ENCODE measurements at regions not wholly inside any gene's neighbourhood (a gene's known extent, or its start where the extent isn't known, plus 50 kb on each side); places are given as distances from the start of the nearest gene placed in this dataset.

DNA sequence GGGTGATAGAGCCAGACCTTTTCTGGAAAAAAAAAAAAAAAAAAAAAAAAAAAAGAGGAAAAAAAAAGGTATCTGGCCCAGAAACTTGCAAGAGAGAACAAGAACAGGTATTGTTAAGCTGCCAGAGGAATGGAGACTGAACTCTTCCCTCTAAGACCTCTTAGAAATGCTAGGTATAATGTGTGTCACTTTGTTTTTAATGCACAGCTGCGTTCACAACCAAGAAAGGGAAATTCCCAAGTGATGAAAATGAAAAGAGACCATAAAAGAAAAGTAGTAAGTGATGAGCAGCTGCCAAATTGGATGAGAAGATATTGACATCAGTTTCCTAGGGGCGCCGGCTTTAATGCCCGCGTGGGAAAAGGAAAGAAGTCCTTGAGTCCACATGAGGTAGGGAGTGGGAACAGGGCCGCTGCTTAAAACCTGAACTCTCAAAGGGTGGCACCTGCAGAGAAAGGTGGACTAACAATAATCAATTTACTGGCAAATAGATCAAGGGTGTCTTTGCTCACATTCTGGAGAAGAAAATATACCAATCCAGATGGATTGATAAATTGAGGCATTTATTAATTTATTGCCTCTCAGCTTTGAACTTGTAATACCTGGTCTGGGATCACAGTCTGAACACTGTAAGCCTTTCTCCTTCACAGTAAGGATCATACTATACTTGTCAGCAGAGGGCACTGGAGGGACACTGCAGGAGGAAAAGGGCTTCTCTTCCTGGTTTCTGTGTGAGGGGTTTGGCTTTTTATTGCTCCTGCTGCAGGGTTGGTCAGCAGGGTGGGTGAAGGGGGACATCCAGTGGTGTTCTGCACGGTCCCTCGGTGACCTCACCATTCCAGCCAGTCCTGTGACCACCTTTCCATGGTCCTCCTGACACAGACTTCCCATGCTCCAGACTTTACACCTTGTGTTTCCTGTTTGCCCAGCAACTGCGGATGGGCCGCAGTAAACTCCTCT lies 131.6 kb downstream of the AQP9 start:
- peak; percentile 60 for DNase-seq (ENCODE audit: low read depth)

GRCh38 chr15:58271410-58271809 lies 133.2 kb downstream of the AQP9 start:
- no peak for DNase-seq (ENCODE audit: low read depth)

DNA sequence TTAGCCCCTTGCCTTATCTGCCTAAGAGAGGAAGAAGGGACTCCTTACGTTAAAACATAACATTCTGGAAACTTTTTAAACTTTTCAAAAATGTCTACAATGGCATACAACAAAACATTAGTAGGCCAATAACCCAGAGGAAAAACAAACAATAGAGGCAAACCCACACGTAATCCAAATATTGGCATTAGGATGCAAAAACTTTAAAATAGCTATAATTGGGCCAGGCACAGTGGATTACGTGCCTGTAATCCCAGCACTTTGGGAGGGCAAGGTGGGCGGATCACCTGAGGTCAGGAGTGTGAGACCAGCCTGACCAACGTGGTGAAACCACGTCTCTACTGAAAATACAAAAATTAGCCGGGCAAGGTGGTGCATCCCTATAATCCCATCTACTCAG lies 134.9 kb downstream of the AQP9 start:
- no peak for DNase-seq (ENCODE audit: low read depth)

DNA sequence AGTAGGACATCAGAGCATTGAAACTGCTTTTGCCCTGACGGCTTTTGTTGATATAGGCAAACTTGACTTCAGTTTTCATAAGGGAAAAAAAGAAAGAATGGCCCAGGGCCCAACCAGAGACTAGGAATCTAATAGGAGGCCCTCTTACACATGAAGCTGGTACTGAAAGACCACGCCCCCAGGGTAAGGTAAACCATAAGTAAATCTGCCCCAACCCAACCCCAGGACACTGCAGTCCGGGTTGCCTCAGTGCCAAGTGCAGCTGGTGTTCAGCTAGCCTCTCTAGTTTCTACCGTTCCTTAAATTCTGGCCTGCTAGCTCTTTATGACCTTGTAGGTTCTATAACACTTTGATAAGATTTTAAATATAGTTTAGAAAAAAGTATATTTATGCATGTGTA lies 136.7 kb downstream of the AQP9 start:
- no peak for DNase-seq (ENCODE audit: low read depth)

DNA sequence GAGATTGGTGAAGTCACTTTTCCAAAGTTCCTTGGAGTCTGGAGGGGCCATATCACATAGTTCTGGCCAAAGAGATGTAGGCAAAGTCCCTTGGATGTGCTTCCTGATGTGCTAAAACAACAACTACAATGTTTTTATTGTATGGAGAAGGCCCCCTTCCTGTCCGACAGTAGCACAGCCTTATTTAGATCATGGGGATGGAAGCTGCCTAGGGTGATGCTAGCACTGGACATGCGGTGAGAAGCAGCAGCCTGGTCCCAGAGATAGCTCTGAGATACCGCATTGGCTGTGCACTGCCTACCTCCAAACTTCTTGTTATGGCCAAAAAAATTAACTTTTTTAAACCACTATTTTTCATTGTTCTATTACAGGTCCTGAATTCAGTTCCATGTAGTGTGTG lies 137.6 kb downstream of the AQP9 start:
- no peak for DNase-seq (ENCODE audit: low read depth)

- no peak for DNase-seq (ENCODE audit: low read depth)
Measured at GRCh38 chr15:58276924-58277323, 138.7 kb downstream of the AQP9 start.

DNA sequence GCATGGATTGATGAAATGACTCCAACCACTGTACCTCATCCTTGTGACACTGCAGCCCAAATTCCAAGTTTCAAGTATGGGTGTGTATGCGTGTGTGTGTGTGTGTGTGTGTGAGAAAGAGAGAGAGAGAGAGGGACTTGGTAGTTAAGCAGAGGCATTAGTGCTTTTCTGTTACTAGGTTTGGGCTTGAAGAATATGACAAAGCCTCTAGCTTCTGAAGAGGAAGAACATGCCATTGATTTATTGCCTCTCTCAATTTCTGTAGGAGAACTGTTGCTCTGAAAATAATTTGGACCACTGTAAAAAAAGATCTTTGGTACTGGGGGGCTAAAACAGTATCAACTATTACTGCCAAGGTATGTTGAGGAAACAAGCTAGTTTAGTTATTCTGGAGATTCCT lies 139.2 kb downstream of the AQP9 start:
- no peak for DNase-seq (ENCODE audit: low read depth)

DNA sequence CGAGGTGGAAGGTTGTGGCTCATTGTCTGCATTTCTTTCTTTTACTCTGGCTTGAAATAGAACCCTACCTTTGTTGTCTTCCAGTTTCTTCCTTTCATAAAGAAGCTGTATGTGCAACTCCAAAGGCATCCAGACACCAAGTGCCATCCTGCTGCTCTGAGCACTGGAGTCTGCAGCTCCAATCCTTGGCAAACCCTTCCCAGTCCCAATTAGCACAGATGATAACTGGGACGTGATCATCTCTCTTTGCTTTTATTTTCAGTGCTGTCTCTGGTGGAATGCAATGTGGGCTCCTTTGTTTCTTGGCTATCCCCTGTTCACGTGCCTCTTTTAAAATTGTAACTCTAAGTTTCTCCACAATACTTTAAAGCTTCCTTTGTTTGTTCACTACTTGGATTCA lies 140.9 kb downstream of the AQP9 start:
- DNase-seq (ENCODE audit: low read depth), result no peak

- no peak for DNase-seq (ENCODE audit: low read depth)
Measured at GRCh38 chr15:58279654-58280053, 141.5 kb downstream of the AQP9 start.

DNA sequence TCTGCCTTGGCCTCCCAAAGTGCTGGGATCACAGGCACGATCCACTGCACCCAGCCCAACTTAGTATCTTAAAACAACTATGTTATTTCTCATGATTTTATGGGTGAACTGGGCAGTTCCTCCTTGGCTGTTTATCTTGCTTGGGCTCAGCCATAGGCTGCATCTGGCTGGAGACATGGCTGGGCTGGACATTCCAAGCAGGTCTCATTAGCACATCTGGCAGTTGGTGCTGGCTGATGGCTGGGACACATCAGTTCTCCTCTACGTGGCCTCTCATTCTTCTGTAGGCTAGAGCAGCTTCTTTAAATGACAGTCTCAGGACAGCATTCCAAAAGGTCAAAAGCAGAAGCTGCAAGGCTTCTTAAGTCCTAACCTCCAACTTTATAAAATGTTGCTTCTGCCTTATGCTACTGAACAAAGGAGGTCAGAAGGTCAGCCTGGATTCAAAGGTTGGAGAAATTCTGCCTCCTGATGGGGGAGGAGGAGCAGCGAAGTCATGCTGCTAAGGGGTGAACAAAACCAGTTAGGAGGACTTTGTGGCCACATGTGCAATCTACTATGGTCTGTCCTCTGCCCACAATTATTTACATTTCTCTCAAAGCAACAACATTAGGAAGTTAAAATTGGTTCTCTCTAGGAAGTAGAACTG lies 144.0 kb downstream of the AQP9 start:
- DNase-seq (ENCODE audit: low read depth), result peak; percentile 5

DNA sequence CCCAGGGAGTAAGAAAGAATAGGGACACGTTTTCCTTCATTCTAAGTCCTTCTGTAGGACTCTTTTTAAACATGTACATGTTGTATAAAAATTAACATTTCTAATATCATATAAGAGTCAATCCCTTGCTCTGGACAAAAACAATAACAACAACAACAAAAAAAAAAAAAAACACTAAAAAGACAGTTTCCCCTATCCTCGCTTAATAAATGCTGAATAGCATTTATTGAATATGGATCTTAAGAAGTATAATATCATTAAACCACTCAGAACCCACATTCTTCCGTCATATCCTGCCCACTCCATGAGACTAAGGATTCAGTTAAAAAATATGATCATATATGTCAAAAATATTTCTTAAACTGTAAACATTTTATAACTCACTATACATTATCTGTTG lies 145.1 kb downstream of the AQP9 start:
- DNase-seq (ENCODE audit: low read depth), result no peak

DNA sequence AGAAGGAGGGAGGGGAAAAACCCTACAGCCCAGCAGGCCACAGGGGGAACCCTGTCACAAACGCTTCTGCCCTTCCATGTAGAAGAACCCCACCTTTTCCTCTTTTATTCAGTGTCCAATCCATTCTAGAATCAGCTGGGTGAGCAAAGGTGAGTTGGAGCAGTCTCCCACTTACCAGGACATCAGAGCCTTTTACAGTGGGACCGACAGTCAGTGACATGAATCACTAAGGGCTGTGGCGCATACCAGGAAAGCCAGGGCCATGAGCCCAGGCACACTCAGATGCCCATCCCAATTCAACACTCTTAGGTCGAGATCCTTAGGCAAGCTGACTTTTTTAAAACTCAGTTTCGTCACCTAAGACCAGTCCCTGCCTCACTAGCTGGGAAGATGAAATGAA lies 146.1 kb downstream of the AQP9 start:
- no peak for DNase-seq (ENCODE audit: low read depth)

- DNase-seq (ENCODE audit: low read depth), result no peak
Measured at GRCh38 chr15:58285212-58285920, 146.4 kb upstream of the LIPC start.

DNA sequence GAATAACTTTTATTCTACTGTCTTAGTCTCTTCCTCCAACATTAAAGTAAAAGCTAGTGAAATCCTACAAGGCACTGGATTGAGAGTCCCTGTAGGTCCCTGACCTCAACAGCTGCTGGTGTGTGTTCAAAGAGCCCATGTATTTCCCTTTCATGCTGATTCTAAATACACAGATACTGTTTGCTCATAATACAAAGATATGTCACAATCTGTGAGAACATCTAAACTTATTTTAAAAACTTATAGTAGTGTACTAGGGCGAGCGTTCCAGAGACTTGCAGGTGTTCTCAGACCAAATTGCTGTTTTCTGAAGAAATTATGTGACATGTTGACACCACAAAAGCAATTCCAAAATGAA lies 145.9 kb upstream of the LIPC start:
- no peak for DNase-seq (ENCODE audit: low read depth)

- DNase-seq (ENCODE audit: low read depth), result no peak
Measured at GRCh38 chr15:58286523-58286922, 145.3 kb upstream of the LIPC start.

DNA sequence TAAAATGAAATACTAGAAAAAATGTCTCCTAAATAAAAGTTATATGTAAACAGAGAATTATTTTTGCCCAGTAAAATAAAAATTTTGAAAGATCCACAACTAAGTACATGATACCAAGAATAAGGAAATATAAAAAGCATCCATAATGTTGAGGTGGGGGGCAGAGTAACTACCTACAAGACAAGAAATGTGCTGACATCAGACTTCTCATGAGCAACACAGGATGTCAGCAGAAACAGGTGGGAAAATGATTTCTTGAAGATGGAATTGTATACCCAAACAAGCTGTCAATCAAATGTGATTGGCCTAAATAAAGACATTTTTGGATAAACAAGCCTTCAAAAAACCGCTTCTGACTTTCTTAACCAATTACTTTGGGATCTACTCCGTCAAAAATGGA lies 143.9 kb upstream of the LIPC start:
- no peak for DNase-seq (ENCODE audit: low read depth)

DNA sequence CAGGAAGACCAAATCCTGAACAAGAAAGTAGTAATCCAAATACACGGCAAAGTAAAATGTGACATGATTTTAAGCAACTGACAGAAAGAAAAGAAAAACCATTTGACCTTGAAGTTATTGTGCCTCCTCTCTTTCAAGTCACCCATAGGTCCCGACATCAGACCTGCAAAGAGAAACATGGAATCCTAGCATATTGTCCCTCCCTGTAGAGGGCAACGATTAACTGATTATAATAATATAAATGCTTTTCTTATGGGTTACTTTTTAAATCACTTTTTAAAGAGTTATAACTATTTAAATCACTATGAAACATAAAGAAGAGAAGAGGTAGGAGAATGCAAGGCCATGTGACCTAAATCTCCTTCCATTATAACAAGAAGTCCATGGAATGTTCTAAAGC lies 143.2 kb upstream of the LIPC start:
- peak; percentile 5 for DNase-seq (ENCODE audit: low read depth)

DNA sequence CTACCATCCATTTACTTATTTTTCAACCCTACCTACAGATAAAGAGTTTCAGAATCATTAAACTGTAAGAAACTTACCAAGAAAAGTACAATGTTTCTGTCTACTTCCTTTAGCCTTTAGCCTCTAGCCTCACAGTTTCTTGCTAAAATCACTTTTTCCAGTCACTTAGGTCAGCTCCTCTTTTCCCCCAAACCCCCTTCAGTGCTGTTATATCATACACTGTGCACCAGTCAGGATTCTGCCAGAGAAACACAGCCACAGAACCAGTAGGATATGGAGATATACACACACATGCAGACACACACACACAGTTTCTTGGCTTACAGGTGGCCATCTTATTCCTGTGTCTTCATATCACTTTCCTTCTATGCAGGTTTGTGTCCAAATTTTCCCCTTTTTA lies 139.9 kb upstream of the LIPC start:
- DNase-seq (ENCODE audit: low read depth), result no peak

DNA sequence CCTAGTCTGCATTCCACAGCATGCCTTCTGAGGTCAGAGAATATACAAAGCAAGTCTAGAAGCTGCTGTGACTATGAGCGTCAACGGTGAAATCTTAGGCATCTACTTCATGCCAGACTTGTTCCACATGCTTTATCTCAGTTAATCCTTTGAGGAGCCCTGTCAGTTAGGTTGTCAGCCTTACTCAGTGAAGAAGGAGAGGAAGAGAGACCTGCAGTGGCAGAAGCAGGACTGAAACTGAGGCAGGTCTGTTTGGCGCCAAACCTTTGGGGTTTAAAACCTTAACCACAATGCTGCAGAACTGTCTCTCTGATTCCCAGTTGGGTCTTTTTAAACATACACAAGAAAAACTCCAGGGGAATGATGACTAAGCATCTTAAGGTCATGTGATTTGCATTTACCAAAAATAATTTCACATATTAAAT lies 139.0 kb upstream of the LIPC start:
- peak; percentile 5 for DNase-seq (ENCODE audit: low read depth)

- DNase-seq (ENCODE audit: low read depth), result no peak
Measured at GRCh38 chr15:58293622-58294550, 137.9 kb upstream of the LIPC start.

DNA sequence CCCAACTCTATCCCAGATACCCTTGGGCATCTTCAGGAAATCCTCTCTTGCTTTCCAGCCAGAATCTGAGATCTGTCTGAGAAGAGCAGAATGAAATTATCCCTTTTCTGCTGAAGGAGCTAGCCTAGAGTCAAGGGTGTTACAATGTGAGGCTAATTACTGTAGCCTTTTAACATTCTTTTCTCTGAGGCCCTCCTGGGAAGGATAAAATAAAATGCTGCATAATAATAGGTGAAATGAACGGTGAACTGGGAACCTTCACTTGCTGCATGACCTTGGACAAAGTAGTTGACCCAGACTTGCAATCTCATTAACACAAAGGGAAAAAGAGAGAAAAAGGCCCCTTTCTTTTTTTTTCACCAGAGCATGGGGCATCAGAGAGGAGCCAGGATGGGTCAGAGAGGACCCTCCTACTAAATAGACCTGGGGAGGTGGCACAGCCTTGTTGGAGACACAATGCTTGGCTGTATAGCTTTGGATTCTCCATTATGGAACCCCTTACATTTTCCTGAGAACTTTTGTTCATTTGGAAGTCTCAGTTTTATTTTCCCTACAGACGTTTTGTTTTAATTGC lies 137.0 kb upstream of the LIPC start:
- no peak for DNase-seq (ENCODE audit: low read depth)

Data from M059J (cell line).